ENCODE measurements at regions not wholly inside any gene's neighbourhood (a gene's known extent, or its start where the extent isn't known, plus 50 kb on each side); places are given as distances from the start of the nearest gene placed in this dataset.

DNA sequence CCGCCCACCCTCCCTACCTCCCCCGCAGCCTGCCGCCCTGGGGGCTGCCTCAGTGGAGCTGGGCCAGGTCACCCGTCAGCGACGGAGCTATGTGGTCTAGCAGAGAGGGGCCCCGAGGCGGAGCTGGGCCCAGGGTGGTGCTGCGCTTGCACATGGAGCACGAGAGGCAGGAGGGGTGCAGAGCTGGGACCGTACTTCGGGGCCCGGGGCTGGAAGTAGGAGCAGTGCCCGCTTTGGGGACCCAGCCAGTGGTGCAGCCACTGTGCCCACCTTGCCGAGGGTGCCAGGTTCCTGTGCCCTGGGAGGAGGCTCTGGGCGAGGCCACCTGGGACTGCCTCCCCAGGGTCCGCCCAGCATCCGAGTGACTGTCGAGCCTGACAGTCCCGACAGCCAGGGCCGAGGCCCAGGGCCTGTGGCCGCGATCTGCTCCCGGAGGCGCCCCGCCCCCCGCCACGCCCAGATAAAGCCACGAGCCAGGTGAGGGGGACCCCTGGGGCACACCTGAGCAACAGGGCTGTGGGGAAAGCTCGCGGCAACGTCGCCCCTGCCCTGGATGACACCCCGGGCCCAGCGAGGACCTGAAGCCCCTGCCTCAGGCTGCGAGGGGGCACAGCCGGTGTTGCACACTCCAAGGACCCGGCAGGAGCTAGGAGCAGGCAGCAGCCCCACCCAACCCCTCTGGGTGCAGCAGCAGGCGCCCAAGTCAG, 117.5 kb downstream of the DNAAF6 start:
- Histone ChIP-seq H3K36me3 (ENCODE audit: insufficient read depth, low read length) (no peaks in the 10 kb centered on the region), H4K20me1 (ENCODE audit: insufficient read depth, low read length, poor library complexity, severe bottlenecking) (no peaks in the 10 kb centered on the region), H3F3A (ENCODE audit: low read depth) (no peaks in the 10 kb centered on the region), H2AFZ (ENCODE audit: low read length) (no peak overlapping the region), H3K79me2 (ENCODE audit: insufficient read depth, low read length) (no peaks in the 10 kb centered on the region), H3K9ac (ENCODE audit: low read depth, low read length, poor library complexity, severe bottlenecking) (no peak overlapping the region), H3K4me1 (ENCODE audit: insufficient read depth, low read length, poor library complexity, severe bottlenecking) (no peaks in the 10 kb centered on the region), H3K4me2 (ENCODE audit: low read depth, low read length, poor library complexity, severe bottlenecking) (no peak overlapping the region), H3K4me3 (ENCODE audit: low read length, poor library complexity, severe bottlenecking) (no peak overlapping the region), H3K9me3 (ENCODE audit: insufficient read depth, low read depth, low read length) (no peaks in the 10 kb centered on the region), H3K27me3 (ENCODE audit: insufficient read depth, low read length, poor library complexity, severe bottlenecking) (no peaks in the 10 kb centered on the region), H3K9me2 (replicated peaks; ENCODE audit: low read depth, low read length) (no peaks in the 10 kb centered on the region)
- no peak for TF ChIP-seq EZH2phosphoT487 (IDR thresholded peaks at IDR 0.05; ENCODE audit: borderline replicate concordance)

DNA sequence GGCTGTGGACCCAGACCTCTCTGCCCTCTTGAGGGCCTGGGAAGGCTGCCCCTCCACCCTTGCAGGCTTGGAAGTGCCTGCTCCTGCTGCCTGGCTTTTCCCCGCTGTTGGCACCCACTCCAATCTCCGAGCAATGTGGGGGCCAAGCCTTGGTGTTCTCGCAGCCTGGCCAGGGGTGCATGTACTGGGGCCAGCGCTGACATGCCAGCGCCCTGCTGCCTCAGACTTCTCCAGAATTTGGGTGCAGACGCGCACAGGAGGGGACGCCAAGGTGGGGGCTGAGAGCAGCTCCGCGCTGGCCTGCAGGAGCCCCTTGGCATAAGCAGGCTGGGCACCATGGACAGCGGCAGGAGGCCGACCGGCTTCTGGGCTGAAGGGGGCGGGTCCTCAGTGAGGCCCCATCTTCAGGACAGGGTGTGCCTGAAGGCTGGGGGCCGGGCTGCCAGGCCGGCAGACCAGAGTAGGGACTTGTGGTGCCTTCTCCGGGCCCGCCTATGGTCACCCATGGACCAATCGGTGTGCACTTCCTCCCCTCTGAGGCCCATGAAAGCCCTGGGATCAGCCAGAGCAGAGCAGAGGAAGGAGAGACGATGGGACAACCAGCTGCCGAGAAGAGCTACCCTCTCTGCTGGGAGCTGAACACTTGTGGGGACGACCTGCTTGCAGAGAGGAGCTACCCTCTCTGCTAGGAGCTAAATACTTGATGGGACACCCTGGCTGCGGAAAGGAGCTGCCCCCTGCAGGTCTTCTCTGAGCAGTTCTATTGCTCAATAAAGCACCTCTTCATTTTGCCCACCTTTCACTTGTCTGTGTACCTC, 118.3 kb downstream of the DNAAF6 start:
- Histone ChIP-seq H3F3A (ENCODE audit: low read depth) (no peaks in the 10 kb centered on the region), H3K27me3 (ENCODE audit: insufficient read depth, low read length, poor library complexity, severe bottlenecking) (no peaks in the 10 kb centered on the region), H4K20me1 (ENCODE audit: insufficient read depth, low read length, poor library complexity, severe bottlenecking) (no peaks in the 10 kb centered on the region), H2AFZ (ENCODE audit: low read length) (no peak overlapping the region), H3K4me2 (ENCODE audit: low read depth, low read length, poor library complexity, severe bottlenecking) (no peak overlapping the region), H3K9me2 (replicated peaks; ENCODE audit: low read depth, low read length) (no peaks in the 10 kb centered on the region), H3K9me3 (ENCODE audit: insufficient read depth, low read depth, low read length) (no peaks in the 10 kb centered on the region), H3K4me1 (ENCODE audit: insufficient read depth, low read length, poor library complexity, severe bottlenecking) (no peaks in the 10 kb centered on the region), H3K4me3 (ENCODE audit: low read length, poor library complexity, severe bottlenecking) (no peak overlapping the region), H3K9ac (ENCODE audit: low read depth, low read length, poor library complexity, severe bottlenecking) (no peak overlapping the region), H3K79me2 (ENCODE audit: insufficient read depth, low read length) (no peaks in the 10 kb centered on the region), H3K36me3 (ENCODE audit: insufficient read depth, low read length) (no peaks in the 10 kb centered on the region)
- no peak for TF ChIP-seq EZH2phosphoT487 (IDR thresholded peaks at IDR 0.05; ENCODE audit: borderline replicate concordance)
- TF ChIP-seq, protein P1, sequence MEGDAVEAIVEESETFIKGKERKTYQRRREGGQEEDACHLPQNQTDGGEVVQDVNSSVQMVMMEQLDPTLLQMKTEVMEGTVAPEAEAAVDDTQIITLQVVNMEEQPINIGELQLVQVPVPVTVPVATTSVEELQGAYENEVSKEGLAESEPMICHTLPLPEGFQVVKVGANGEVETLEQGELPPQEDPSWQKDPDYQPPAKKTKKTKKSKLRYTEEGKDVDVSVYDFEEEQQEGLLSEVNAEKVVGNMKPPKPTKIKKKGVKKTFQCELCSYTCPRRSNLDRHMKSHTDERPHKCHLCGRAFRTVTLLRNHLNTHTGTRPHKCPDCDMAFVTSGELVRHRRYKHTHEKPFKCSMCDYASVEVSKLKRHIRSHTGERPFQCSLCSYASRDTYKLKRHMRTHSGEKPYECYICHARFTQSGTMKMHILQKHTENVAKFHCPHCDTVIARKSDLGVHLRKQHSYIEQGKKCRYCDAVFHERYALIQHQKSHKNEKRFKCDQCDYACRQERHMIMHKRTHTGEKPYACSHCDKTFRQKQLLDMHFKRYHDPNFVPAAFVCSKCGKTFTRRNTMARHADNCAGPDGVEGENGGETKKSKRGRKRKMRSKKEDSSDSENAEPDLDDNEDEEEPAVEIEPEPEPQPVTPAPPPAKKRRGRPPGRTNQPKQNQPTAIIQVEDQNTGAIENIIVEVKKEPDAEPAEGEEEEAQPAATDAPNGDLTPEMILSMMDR (conservative IDR thresholded peaks at IDR 0.05; ENCODE audit: low read length), result peak; percentile 34

DNA sequence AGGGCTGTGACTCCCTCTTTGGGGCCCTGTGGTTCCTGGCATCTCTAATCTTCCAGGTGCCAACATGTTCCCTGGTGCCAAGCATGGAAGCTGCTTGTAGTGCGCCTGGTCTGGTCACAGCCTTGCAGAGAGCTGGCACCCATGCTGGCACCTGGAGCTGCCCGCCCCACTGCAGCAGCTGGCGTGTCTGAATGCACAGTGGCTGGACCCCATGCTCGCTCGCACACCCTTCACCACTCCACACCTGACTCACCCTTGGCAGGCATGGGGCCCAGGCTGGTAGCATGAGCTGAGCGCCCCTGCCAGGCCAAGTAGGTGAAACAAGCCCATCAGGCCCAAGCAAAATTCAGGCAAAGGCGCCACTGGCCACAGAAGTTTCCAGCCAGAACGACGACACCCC, 119.1 kb downstream of the DNAAF6 start:
- H3K4me3 ChIP-seq (ENCODE audit: low read length, poor library complexity, severe bottlenecking), result no peak overlapping the region
- H3K36me3 ChIP-seq (ENCODE audit: insufficient read depth, low read length), result no peaks in the 10 kb centered on the region
- H3F3A ChIP-seq (ENCODE audit: low read depth), result no peaks in the 10 kb centered on the region
- H3K27me3 ChIP-seq (ENCODE audit: insufficient read depth, low read length, poor library complexity, severe bottlenecking), result no peaks in the 10 kb centered on the region
- no peaks in the 10 kb centered on the region for H3K9me2 ChIP-seq (replicated peaks; ENCODE audit: low read depth, low read length)
- no peak overlapping the region for H2AFZ ChIP-seq (ENCODE audit: low read length)
- no peaks in the 10 kb centered on the region for H3K4me1 ChIP-seq (ENCODE audit: insufficient read depth, low read length, poor library complexity, severe bottlenecking)
- H4K20me1 ChIP-seq (ENCODE audit: insufficient read depth, low read length, poor library complexity, severe bottlenecking), result no peaks in the 10 kb centered on the region
- no peak overlapping the region for H3K9ac ChIP-seq (ENCODE audit: low read depth, low read length, poor library complexity, severe bottlenecking)
- no peaks in the 10 kb centered on the region for H3K9me3 ChIP-seq (ENCODE audit: insufficient read depth, low read depth, low read length)
- no peaks in the 10 kb centered on the region for H3K79me2 ChIP-seq (ENCODE audit: insufficient read depth, low read length)
- no peak overlapping the region for H3K4me2 ChIP-seq (ENCODE audit: low read depth, low read length, poor library complexity, severe bottlenecking)
- TF ChIP-seq EZH2phosphoT487 (IDR thresholded peaks at IDR 0.05; ENCODE audit: borderline replicate concordance), result no peak
- TF ChIP-seq, protein P1 (conservative IDR thresholded peaks at IDR 0.05; ENCODE audit: low read length), result no peak
